IMR-90 (cell line): ENCODE measurements at regions not wholly inside any gene's neighbourhood (a gene's known extent, or its start where the extent isn't known, plus 50 kb on each side); places are given as distances from the start of the nearest gene placed in this dataset.

Source experiments
- BHLHE40 ChIP-seq: fragments of 150-350 bp; IDR thresholded peaks from 2 replicates; pipeline ENCODE4 v1.6.1; 2016; ENCODE audit warnings: mild to moderate bottlenecking, low read depth, low read length
- CHD1 ChIP-seq: IDR thresholded peaks from 2 replicates; pipeline ENCODE4 v1.6.1; 2012; ENCODE audit warnings: low read depth, low read length, improper control_type of control experiment
- FOS ChIP-seq: fragments of 150-350 bp; IDR thresholded peaks from 2 replicates; pipeline ENCODE4 v1.6.1; 2016; ENCODE audit warnings: low read depth, low read length
- MAFK ChIP-seq: IDR thresholded peaks from 2 replicates; pipeline ENCODE4 v1.6.1; 2012; ENCODE audit warnings: low read depth, low read length, improper control_type of control experiment
- MAZ ChIP-seq: IDR thresholded peaks from 2 replicates; pipeline ENCODE4 v1.6.1; 2012; ENCODE audit warnings: low read depth, mild to moderate bottlenecking, low read length, improper control_type of control experiment, moderate library complexity, borderline replicate concordance
- MXI1 ChIP-seq: IDR thresholded peaks from 2 replicates; pipeline ENCODE4 v1.6.1; 2012; ENCODE audit warnings: low read depth, mild to moderate bottlenecking, low read length, moderate library complexity, borderline replicate concordance
- POLR2A ChIP-seq: IDR thresholded peaks from 2 replicates; pipeline ENCODE4 v1.6.1; 2012; ENCODE audit warnings: mild to moderate bottlenecking, low read depth, low read length
- RAD21 ChIP-seq: IDR thresholded peaks from 2 replicates; pipeline ENCODE4 v1.6.1; 2012; ENCODE audit warnings: low read length, improper control_type of control experiment
- RCOR1 ChIP-seq: IDR thresholded peaks from 2 replicates; pipeline ENCODE4 v1.6.1; 2012; ENCODE audit warnings: mild to moderate bottlenecking, low read length, improper control_type of control experiment; ENCODE audit not compliant: insufficient replicate concordance
- RFX5 ChIP-seq: IDR thresholded peaks from 2 replicates; pipeline ENCODE4 v1.8.0; 2012; ENCODE audit warnings: low read depth, mild to moderate bottlenecking, low read length, moderate library complexity
- SMC3 ChIP-seq: fragments of 150-350 bp; IDR thresholded peaks from 2 replicates; pipeline ENCODE4 v1.6.1; 2016; ENCODE audit warnings: low read depth, mild to moderate bottlenecking, antibody characterized with exemption, low read length, moderate library complexity
- USF2 ChIP-seq: fragments of 150-350 bp; IDR thresholded peaks from 2 replicates; pipeline ENCODE4 v1.6.1; 2017; ENCODE audit warnings: mild to moderate bottlenecking, antibody characterized with exemption, low read length, low read depth
- TF ChIP-seq, protein P1 (sequence below): conservative IDR thresholded peaks from 2 replicates; pipeline ENCODE4 v1.5.1; 2012; ENCODE audit warnings: mild to moderate bottlenecking, low read depth, low read length, improper control_type of control experiment
- TF ChIP-seq, protein P2 (sequence below): fragments of 150-350 bp; IDR thresholded peaks from 2 replicates; pipeline ENCODE4 v1.6.1; 2016; ENCODE audit warnings: low read depth, mild to moderate bottlenecking, low read length, moderate library complexity, borderline replicate concordance

GRCh38 chr7:24637021-24637420, 63.8 kb downstream of the PALS2 start:
- TF ChIP-seq, protein P1, sequence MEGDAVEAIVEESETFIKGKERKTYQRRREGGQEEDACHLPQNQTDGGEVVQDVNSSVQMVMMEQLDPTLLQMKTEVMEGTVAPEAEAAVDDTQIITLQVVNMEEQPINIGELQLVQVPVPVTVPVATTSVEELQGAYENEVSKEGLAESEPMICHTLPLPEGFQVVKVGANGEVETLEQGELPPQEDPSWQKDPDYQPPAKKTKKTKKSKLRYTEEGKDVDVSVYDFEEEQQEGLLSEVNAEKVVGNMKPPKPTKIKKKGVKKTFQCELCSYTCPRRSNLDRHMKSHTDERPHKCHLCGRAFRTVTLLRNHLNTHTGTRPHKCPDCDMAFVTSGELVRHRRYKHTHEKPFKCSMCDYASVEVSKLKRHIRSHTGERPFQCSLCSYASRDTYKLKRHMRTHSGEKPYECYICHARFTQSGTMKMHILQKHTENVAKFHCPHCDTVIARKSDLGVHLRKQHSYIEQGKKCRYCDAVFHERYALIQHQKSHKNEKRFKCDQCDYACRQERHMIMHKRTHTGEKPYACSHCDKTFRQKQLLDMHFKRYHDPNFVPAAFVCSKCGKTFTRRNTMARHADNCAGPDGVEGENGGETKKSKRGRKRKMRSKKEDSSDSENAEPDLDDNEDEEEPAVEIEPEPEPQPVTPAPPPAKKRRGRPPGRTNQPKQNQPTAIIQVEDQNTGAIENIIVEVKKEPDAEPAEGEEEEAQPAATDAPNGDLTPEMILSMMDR: no peak
- TF ChIP-seq POLR2A (no peak), MAFK (no peak), RAD21 (no peak), USF2 (no peak), RFX5 (no peak), RCOR1 (no peak), MXI1 (no peak), CHD1 (no peak), SMC3 (no peak), FOS (no peak), BHLHE40 (no peak), MAZ (no peak)
- TF ChIP-seq, protein P2, sequence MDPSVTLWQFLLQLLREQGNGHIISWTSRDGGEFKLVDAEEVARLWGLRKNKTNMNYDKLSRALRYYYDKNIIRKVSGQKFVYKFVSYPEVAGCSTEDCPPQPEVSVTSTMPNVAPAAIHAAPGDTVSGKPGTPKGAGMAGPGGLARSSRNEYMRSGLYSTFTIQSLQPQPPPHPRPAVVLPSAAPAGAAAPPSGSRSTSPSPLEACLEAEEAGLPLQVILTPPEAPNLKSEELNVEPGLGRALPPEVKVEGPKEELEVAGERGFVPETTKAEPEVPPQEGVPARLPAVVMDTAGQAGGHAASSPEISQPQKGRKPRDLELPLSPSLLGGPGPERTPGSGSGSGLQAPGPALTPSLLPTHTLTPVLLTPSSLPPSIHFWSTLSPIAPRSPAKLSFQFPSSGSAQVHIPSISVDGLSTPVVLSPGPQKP: no peak
